SK-N-SH (cell line): ENCODE measurements at regions not wholly inside any gene's neighbourhood (a gene's known extent, or its start where the extent isn't known, plus 50 kb on each side); places are given as distances from the start of the nearest gene placed in this dataset.

Experiments
- CTCF ChIA-PET: fragments of 300-600, 350-600 bp; formaldehyde crosslinking; extraction: SDS; loops from one replicate; lab custom pipeline; 2021; lab: Yijun Ruan, JAX
- POLR2A ChIA-PET: fragments of 350-600 bp; sonication (Branson Sonifier 250); formaldehyde crosslinking; extraction: SDS; loops from one replicate; lab custom pipeline; 2020; ENCODE audit warnings: antibody characterized with exemption, inconsistent platforms; lab: Yijun Ruan, JAX
- DNase-seq: peaks from one replicate; pipeline ENCODE4 v3.0.0; 2012
- H2AFZ ChIP-seq: fragments of 200-600 bp; sonication (generic); 2 replicates; pipeline ENCODE4 v1.8.1; 2016; ENCODE audit warnings: antibody characterized with exemption, mild to moderate bottlenecking, low read depth
- H3F3A ChIP-seq: fragments of 200-600 bp; sonication (generic); replicated peaks from 2 replicates; pipeline ENCODE3; 2016; ENCODE audit warnings: antibody characterized with exemption, mild to moderate bottlenecking; ENCODE audit not compliant: insufficient read depth
- H3K27ac ChIP-seq, 2 experiments: fragments of 200-500 bp in 1 of 2; fragments of 200-600 bp in 1 of 2; sonication (Bioruptor generic) in 1 of 2; sonication (generic), shearing (Covaris generic) in 1 of 2; 2 replicates each; pipeline versions ENCODE4 v1.5.1 to v1.6.1; 2014 to 2016; ENCODE audit warnings: low read depth in 2 of 2, inconsistent platforms in 1 of 2, low read length in 1 of 2, mild to moderate bottlenecking in 1 of 2, mixed read lengths in 1 of 2
- H3K27me3 ChIP-seq: fragments of 200-600 bp; sonication (generic), shearing (Covaris generic); 2 replicates; pipeline ENCODE4 v1.6.1; 2016; ENCODE audit warnings: mixed run types; ENCODE audit not compliant: insufficient read depth
- H3K36me3 ChIP-seq, 2 experiments: fragments of 200-500 bp in 1 of 2; fragments of 200-600 bp in 1 of 2; sonication (Bioruptor generic) in 1 of 2; sonication (generic) in 1 of 2; replicated peaks in 1 of 2; 2 replicates each; pipeline versions ENCODE3 to v1.5.1; 2014 to 2016; ENCODE audit warnings: low read length in 1 of 2, mild to moderate bottlenecking in 1 of 2; ENCODE audit not compliant: insufficient read depth in 2 of 2, control insufficient read depth in 1 of 2
- H3K4me1 ChIP-seq, 2 experiments: fragments of 200-500 bp in 1 of 2; fragments of 200-600 bp in 1 of 2; sonication (Bioruptor generic) in 1 of 2; sonication (generic), shearing (Covaris generic) in 1 of 2; 2 replicates each; pipeline versions ENCODE4 v1.5.1 to v1.6.1; 2014 to 2016; ENCODE audit warnings: low read depth in 1 of 2, low read length in 1 of 2, mixed run types in 1 of 2; ENCODE audit not compliant: insufficient read depth in 2 of 2, control insufficient read depth in 1 of 2
- H3K4me2 ChIP-seq: fragments of 200-600 bp; sonication (generic), shearing (Covaris generic); 2 replicates; pipeline ENCODE4 v1.6.1; 2017; ENCODE audit warnings: mixed run types
- H3K4me3 ChIP-seq, 2 experiments: fragments of 200-500 bp in 1 of 2; fragments of 200-600 bp in 1 of 2; sonication (Bioruptor generic) in 1 of 2; sonication (generic), shearing (Covaris generic) in 1 of 2; 2 replicates each; pipeline versions ENCODE4 v1.5.1 to v1.8.1; 2014 to 2016; ENCODE audit warnings: low read depth in 2 of 2, inconsistent platforms in 1 of 2, low read length in 1 of 2, mild to moderate bottlenecking in 1 of 2, mixed read lengths in 1 of 2, moderate library complexity in 1 of 2
- H3K79me2 ChIP-seq: fragments of 200-600 bp; sonication (generic); 2 replicates; pipeline ENCODE4 v1.8.1; 2017; ENCODE audit warnings: mild to moderate bottlenecking; ENCODE audit not compliant: insufficient read depth
- H3K9ac ChIP-seq: fragments of 200-600 bp; sonication (generic); 2 replicates; pipeline ENCODE4 v1.6.1; 2017; ENCODE audit warnings: mixed run types
- H3K9me2 ChIP-seq: fragments of 200-600 bp; sonication (generic); 2 replicates; pipeline ENCODE4 v1.6.1; 2017; ENCODE audit warnings: mixed run types
- H3K9me3 ChIP-seq: fragments of 200-600 bp; sonication (generic); 2 replicates; pipeline ENCODE4 v1.6.1; 2017; ENCODE audit warnings: mixed run types, mild to moderate bottlenecking, moderate library complexity
- H4K20me1 ChIP-seq: fragments of 200-600 bp; sonication (generic); 2 replicates; pipeline ENCODE4 v1.6.1; 2017; ENCODE audit warnings: mild to moderate bottlenecking, mixed run types; ENCODE audit not compliant: insufficient read depth
- ELF1 ChIP-seq: IDR thresholded peaks from 2 replicates; pipeline ENCODE4 v1.4.0; 2012
- EP300 ChIP-seq, 2 experiments: IDR thresholded peaks; 2 replicates each; pipeline versions ENCODE4 v1.4.0 to v1.6.1; 2012; ENCODE audit warnings: borderline replicate concordance in 1 of 2, low read depth in 1 of 2, low read length in 1 of 2
- FOXJ3 ChIP-seq: sonication (generic); formaldehyde crosslinking; IDR thresholded peaks from 2 replicates; pipeline ENCODE4 v1.5.1; 2020; ENCODE audit warnings: mild to moderate bottlenecking, missing genetic modification reagents
- FOXM1 ChIP-seq: IDR thresholded peaks from 2 replicates; pipeline ENCODE4 v1.4.0; 2012; ENCODE audit warnings: low read depth, mild to moderate bottlenecking
- NFIC ChIP-seq: IDR thresholded peaks from 2 replicates; pipeline ENCODE4 v1.4.0; 2012; ENCODE audit warnings: borderline replicate concordance
- NRF1 ChIP-seq: IDR thresholded peaks from 2 replicates; pipeline ENCODE4 v1.6.1; 2012; ENCODE audit warnings: low read depth, mild to moderate bottlenecking, low read length
- RAD21 ChIP-seq: IDR thresholded peaks from 2 replicates; pipeline ENCODE4 v1.6.1; 2012; ENCODE audit warnings: mild to moderate bottlenecking, low read length
- RFX5 ChIP-seq: IDR thresholded peaks from 2 replicates; pipeline ENCODE4 v1.6.1; 2012; ENCODE audit warnings: mild to moderate bottlenecking, improper control_type of control experiment, low read length
- RXRA ChIP-seq: IDR thresholded peaks from 2 replicates; pipeline ENCODE4 v1.4.0; 2012; ENCODE audit warnings: low read depth, mild to moderate bottlenecking, borderline replicate concordance
- SMC3 ChIP-seq: IDR thresholded peaks from 2 replicates; pipeline ENCODE4 v1.6.1; 2012; ENCODE audit warnings: low read depth, low read length, improper control_type of control experiment
- TF ChIP-seq, protein P1 (sequence below): IDR thresholded peaks from 2 replicates; pipeline ENCODE4 v1.4.0; 2012; ENCODE audit warnings: low read depth
- TF ChIP-seq, protein P2 (sequence below): IDR thresholded peaks from 2 replicates; pipeline ENCODE4 v1.4.0; 2012; ENCODE audit warnings: low read depth, borderline replicate concordance
- TF ChIP-seq, protein P3 (sequence below): fragments of 150-350 bp; IDR thresholded peaks from 2 replicates; pipeline ENCODE4 v1.6.1; 2017; ENCODE audit warnings: antibody characterized with exemption, low read length, low read depth, borderline replicate concordance
- TF ChIP-seq, protein P4 (sequence below): IDR thresholded peaks from 2 replicates; pipeline ENCODE4 v1.4.0; 2012; ENCODE audit warnings: low read depth, borderline replicate concordance
- TF ChIP-seq, protein P5 (sequence below): fragments of 200-600 bp; sonication (generic); IDR thresholded peaks from 2 replicates; pipeline ENCODE4 v1.6.1; 2017; ENCODE audit warnings: antibody characterized with exemption, mild to moderate bottlenecking, moderate library complexity

DNA sequence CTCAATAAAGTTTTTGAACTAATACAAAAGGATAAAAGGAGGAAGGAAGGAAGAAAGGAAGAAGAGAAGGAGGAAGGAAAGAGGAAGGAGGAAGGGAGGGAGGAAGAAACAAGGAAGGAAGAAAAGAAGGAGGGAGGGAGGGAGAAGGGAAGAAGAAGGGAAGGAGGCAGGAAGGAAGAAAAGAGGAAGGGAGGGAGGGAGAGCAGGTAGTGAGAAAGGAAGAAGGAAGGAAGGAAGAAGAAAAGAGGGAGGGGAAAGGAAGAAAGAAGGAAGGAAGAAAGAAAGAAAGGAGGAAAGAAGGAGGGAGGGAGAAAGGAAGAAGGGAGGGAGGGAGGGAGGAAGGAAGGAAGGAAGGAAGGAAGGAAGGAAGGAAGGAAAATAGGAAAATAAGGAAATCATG lies 263.8 kb upstream of the C16orf82 start:
- Histone ChIP-seq H3K9me3 (no peaks in the 10 kb centered on the region), H2AFZ (no peak overlapping the region), H3F3A (no peaks in the 10 kb centered on the region), H4K20me1 (no peaks in the 10 kb centered on the region), H3K9me2 (no peaks in the 10 kb centered on the region), H3K36me3 (no peaks in the 10 kb centered on the region), H3K4me2 (no peak overlapping the region), H3K9ac (no peak overlapping the region), H3K27ac (no peak overlapping the region), H3K79me2 (no peaks in the 10 kb centered on the region), H3K4me3 (no peak overlapping the region), H3K27me3 (no peaks in the 10 kb centered on the region), H3K4me1 (no peaks in the 10 kb centered on the region)
- TF ChIP-seq, protein P1, sequence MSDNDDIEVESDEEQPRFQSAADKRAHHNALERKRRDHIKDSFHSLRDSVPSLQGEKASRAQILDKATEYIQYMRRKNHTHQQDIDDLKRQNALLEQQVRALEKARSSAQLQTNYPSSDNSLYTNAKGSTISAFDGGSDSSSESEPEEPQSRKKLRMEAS, result no peak
- no peak for TF ChIP-seq NFIC
- TF ChIP-seq SMC3, result no peak
- TF ChIP-seq ELF1, result no peak
- no peak for TF ChIP-seq EP300 (IDR thresholded peaks at IDR 0.05; ENCODE audit: borderline replicate concordance in 1 of 2, low read depth in 1 of 2, low read length in 1 of 2)
- TF ChIP-seq, protein P2, sequence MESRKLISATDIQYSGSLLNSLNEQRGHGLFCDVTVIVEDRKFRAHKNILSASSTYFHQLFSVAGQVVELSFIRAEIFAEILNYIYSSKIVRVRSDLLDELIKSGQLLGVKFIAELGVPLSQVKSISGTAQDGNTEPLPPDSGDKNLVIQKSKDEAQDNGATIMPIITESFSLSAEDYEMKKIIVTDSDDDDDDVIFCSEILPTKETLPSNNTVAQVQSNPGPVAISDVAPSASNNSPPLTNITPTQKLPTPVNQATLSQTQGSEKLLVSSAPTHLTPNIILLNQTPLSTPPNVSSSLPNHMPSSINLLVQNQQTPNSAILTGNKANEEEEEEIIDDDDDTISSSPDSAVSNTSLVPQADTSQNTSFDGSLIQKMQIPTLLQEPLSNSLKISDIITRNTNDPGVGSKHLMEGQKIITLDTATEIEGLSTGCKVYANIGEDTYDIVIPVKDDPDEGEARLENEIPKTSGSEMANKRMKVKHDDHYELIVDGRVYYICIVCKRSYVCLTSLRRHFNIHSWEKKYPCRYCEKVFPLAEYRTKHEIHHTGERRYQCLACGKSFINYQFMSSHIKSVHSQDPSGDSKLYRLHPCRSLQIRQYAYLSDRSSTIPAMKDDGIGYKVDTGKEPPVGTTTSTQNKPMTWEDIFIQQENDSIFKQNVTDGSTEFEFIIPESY, result no peak
- no peak for TF ChIP-seq NRF1
- TF ChIP-seq RAD21, result no peak
- TF ChIP-seq, protein P3, sequence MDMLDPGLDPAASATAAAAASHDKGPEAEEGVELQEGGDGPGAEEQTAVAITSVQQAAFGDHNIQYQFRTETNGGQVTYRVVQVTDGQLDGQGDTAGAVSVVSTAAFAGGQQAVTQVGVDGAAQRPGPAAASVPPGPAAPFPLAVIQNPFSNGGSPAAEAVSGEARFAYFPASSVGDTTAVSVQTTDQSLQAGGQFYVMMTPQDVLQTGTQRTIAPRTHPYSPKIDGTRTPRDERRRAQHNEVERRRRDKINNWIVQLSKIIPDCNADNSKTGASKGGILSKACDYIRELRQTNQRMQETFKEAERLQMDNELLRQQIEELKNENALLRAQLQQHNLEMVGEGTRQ, result no peak
- TF ChIP-seq FOXM1, result no peak
- no peak for TF ChIP-seq FOXJ3 (CRISPR knock-in tag)
- TF ChIP-seq, protein P4, sequence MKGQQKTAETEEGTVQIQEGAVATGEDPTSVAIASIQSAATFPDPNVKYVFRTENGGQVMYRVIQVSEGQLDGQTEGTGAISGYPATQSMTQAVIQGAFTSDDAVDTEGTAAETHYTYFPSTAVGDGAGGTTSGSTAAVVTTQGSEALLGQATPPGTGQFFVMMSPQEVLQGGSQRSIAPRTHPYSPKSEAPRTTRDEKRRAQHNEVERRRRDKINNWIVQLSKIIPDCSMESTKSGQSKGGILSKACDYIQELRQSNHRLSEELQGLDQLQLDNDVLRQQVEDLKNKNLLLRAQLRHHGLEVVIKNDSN, result no peak
- TF ChIP-seq, protein P5, sequence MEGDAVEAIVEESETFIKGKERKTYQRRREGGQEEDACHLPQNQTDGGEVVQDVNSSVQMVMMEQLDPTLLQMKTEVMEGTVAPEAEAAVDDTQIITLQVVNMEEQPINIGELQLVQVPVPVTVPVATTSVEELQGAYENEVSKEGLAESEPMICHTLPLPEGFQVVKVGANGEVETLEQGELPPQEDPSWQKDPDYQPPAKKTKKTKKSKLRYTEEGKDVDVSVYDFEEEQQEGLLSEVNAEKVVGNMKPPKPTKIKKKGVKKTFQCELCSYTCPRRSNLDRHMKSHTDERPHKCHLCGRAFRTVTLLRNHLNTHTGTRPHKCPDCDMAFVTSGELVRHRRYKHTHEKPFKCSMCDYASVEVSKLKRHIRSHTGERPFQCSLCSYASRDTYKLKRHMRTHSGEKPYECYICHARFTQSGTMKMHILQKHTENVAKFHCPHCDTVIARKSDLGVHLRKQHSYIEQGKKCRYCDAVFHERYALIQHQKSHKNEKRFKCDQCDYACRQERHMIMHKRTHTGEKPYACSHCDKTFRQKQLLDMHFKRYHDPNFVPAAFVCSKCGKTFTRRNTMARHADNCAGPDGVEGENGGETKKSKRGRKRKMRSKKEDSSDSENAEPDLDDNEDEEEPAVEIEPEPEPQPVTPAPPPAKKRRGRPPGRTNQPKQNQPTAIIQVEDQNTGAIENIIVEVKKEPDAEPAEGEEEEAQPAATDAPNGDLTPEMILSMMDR, result no peak
- no peak for TF ChIP-seq RFX5
- TF ChIP-seq RXRA, result no peak
- DNase-seq, result no peak
- ChIA-PET POLR2A (no interaction called here), CTCF (no interaction called here)
